ENCODE measurements at regions not wholly inside any gene's neighbourhood (a gene's known extent, or its start where the extent isn't known, plus 50 kb on each side); places are given as distances from the start of the nearest gene placed in this dataset.
"Not testable (repeated sequence)": the region's sequence is repeated elsewhere in the genome, so short reads cannot be mapped to it uniquely, and the experiment has no call there.

DNA sequence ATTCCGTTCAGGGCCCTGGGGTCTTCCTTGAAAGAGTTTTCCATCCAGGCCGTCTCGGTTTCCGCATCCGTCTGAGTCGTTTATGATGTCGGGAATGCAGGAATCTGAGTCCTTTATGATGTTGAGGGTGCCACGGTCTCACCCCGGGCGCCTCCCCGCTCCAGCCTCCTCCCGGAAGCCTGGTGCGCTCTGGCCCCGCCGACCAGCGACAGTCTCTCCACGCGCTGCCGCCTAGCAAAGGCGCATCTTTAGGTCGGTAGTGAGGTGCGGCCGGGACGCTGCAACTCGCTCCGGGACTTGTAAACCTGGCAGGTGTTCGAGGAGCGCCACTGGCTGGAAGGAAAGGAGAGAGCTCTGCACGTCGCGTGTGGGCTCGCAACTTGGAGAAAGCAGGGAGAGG is 132.6 kb downstream of the FAM72C start:
- not testable (repeated sequence) for DNase-seq (ENCODE audit: low spot score)

DNA sequence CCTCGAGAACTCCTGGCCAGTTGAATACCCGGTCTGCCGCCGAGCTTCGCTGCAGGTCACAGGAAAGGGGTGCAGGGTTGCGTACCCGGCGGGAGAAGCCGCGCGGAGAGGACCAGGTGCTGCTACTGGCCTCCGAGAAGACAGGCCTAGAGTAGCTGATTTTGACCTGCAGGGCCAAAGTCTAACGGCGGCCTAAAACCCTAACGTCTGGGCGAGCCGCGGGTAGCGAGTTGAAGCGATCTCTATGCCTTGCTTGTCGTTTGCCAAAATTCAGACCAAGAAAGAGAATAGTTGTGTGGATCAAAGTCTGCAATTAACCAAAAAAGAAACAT is 133.2 kb downstream of the FAM72C start:
- not testable (repeated sequence) for DNase-seq (ENCODE audit: low spot score)

DNA sequence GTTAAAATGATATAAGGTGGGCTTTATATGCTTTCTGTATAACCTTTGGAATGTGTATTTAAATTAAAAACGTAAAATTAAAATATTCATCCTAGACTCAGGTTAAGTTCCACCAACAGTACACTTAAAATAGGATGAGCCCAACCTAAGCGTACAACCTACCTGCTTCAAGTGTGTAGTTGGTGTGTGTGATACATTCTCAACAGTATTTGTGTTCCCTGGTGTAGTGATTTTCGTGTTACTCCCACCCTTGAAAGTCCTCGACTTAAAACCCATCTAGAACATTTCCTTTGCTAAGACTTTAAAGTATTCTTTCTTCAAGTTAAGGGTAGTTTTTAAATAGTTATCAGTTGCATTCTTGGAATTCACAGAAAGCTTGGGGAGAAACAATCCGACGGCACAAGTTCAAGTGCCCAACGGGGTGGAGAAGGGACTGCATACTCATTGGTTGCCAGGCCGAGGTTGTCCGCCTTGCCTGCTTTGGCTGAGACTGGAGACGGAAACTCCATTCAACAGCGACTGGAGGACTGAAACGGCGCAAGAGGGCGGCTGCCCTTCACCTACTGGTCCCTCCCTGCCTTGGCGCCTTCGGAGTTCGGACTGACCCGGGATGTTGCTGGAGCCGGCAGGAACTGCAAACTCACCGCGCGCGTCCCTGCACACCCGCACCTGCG is 133.7 kb downstream of the FAM72C start:
- DNase-seq (ENCODE audit: low spot score), result not testable (repeated sequence)

DNA sequence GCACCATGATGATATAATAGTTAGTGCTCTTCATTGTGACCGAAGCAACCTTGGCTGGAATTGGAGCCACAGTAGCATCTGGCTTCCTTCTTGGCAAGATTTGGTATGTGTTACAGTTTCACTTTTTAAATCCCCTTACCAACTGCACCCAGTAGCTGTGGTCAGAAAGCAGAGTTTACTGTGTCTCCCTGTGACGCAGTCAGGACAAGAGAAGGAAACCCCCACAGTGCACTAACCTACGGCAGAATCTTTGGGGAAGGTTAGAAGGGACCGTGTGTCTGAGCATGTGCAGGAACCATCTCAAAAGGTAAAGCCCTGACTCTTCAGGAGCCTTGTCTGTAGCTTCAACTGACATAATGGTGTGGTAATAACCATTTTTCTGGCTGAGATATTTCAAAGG is 138.4 kb downstream of the FAM72C start:
- not testable (repeated sequence) for DNase-seq (ENCODE audit: low spot score)

DNA sequence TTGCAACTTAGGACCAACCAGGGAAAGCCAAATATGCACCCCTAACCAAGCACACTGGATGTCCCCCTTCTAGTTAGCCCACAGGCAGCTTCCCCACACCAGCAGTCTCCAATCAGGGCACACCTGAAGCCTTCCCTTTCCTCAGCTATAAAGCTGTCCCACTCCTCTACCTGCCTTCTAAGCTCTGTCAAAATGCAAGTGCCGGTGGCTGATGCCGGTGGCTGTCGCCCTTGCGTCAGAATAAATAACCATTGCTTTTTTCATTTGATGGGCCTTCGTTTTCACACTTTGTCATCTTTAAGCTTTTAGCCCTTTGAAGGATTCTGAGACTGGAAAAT is 139.4 kb downstream of the FAM72C start:
- not testable (repeated sequence) for DNase-seq (ENCODE audit: low spot score)

DNA sequence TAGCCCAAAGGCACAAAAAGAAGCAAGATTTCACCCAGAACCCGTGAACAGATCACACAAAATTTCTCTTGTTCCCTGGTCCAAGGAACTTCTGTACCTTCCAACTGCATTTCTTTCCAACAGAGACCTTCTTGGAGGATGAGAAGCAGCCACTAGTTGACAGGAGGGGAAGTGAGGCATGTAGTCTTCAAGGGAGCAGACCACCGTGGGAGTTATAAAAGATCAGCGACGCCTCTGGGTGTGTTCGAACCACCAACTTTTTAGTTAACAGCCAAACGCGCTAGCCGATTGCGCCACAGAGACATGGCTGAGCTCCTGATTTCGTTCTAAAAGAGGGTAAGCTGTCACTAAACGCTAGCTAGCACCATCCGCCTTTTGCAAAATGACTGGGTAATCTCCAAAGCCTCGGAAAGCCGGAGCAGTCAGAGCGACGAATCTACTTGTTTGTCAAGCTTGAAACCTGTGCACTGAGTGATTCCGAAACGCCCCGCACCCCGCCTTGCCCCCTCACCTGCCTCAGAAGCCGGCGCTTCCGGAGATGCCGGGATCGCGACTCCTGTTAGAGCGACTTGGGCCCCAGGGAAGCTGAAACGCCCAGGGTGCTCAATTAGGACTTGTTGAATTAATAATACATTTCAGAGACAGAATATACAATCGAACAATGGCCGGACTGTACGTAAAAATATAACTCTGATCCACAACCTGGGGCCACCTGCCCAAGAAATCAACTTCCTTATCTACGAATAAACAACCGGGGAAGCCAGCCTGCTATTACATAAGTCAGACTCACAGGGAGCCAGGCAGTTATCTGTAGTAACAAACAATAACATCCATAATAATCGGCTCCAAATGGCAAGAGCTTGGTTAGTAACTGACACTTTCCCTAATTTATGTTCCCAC is 140.1 kb downstream of the FAM72C start:
- not testable (repeated sequence) for DNase-seq (ENCODE audit: low spot score)

DNA sequence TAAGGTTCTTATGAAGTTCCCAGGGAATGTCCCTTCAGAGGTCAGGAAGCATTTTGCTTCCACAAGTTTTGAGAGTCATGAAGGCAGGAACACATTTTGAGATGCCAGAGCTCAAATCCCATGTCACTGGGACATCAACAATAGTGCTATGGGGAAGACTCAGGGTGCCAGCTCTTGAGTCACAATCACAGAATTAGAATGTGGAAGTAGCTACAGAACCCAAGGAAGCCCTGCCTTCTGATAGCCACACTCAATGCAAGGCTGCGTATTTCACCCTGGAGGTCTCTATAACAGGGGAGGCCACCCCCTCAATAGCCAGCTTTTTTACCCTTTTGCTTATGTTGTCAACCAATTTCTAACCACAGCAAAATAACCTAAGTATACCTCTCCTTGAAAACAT is 145.6 kb downstream of the FAM72C start:
- not testable (repeated sequence) for DNase-seq (ENCODE audit: low spot score)

DNA sequence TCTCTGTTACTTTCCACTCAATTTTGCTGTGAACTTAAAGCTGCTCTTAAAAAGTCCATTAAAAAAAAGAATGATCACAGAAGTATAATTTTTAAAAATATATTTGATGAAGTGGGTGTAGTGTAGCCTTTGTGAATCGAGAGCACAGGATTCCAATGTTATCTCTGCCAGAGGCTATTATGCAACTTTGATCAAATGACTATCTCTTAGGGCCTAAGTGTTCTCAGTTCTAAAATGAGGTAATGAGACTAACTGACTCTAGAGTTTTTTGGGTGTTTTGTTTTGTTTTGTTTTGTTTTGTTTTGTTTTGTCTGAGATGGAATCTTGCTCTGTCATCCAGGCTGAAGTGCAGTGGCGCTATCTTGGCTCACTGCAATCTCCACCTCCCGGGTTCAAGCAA is 147.5 kb downstream of the FAM72C start:
- not testable (repeated sequence) for DNase-seq (ENCODE audit: low spot score)

DNA sequence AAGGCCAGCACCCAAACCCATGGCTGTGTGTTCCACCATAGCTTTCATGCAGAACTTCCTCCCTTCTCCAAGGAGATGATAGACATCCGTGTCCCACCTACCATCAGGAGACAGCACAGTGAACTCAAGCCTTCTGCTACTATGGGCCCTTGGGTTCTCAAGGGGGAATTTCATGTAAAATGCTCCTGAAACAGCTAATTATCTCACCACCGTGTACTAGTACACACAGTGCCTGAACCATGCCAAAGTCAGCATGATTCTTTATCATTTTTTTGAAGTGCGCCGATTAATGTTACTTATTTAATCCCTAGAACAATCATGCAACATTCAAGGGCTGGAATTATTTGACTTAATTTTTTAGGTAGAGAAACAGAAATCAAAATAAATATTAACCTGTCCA is 151.7 kb downstream of the FAM72C start:
- DNase-seq (ENCODE audit: low spot score), result not testable (repeated sequence)

DNA sequence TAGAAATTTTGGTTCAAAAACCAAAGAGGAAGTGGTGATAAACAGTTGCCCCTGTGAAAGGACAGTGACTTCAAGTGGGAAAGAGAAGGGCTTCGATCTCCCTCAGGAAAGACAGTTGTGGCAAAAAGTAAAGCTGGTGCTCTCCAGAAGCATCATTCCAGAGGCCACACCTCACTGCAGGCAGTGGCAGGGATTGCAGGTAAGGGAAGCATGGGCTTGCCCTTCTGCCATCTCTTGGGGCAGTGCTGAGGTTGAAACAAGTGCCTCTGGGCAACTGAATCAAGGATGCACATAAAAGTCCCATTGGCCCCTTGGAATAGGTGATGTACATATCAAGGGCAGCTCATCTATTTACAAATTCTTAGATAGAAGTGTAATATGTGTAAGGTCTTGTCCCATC is 155.4 kb downstream of the FAM72C start:
- DNase-seq (ENCODE audit: low spot score), result not testable (repeated sequence)

DNA sequence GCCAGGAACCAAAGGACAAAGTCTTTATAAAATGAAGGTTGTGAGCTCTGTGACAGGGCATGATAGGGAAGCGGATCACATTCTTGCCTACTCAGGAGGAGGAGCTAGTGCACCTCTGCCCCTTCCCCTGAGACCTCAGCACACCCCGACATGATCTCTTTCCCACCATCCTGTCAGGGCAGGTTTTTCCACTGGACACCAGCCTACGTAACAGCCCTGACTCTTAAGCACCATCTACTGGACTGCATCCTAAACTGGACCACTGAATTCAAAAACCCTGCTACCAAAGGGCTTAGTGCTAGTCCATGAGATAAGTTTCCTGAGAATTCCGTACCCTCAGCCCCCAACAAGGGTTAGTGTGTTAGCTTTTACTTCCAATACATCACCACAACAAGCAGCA is 166.4 kb downstream of the FAM72C start:
- not testable (repeated sequence) for DNase-seq (ENCODE audit: low spot score)

DNA sequence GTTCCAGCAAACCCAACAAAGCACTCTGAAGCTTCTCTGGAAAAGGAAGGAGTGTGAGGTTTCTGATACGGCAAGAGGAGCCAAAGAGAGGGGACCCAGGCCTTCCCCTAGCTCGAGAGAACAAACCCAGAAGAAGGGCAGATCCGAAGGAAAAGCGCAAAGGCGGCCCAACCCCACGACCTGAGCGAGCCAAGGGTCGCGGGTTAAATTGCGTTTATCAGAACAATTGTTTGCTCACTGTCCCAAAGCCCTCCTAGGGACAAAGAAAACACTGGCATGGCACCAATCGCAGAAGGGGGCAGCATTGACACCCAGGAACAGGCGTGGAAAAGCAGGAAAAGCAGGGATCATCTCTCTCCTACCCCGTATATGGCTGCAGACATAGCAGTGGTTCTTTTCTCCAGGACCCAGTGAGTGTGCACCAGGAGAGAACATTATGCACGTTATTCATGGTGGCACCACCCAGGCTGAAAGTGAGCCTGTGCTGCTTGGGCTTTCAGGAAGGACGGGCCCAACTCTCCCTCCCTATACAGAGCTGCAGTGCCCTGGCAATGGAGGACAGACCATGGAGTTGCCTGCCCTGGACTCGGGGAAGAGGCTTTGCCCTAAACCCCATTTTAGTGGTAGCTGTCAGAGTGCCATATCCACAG is 167.0 kb downstream of the FAM72C start:
- not testable (repeated sequence) for DNase-seq (ENCODE audit: low spot score)

DNA sequence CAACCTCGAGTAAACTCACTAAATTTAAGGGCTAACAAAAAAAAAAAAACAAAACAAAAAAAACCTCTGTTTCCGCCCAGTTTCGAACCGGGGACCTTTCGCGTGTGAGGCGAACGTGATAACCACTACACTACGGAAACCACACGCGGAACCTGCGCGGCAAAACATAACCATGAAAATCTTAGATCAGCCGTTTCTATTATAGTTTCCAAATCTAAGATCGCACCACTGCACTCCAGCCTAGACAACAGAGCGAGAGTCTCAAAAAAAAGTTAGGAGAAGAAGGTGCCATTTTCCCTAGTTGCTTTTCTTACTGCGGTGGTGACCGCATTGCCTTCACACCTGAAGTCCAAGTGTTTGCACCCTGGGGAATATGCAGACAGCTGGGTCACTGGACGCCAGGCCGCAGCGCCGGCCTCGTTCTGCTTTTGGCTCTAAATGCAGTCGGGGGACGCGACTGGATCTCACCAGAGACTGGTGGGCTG is 167.8 kb downstream of the FAM72C start:
- DNase-seq (ENCODE audit: low spot score), result peak; percentile 37

DNA sequence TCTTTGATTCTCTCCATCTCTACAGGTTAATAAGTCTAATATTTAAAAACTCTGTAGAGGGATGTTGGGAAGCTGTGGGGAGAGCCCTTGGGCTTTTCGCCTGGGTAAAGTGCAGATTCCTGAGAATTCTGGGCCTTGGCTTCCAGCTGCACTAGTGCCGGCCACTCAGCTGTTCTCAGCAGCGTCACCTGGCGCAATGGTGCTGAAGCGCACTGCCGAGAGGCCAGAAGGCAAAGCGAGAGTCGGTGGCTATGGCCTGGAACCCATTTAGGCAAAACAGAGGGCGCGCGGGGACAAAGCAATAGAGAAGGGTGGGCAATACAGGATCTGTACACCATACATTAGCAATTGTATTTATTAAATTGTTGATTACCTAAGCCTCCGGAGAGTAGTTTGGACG is 168.7 kb downstream of the FAM72C start:
- DNase-seq (ENCODE audit: low spot score), result not testable (repeated sequence)

DNA sequence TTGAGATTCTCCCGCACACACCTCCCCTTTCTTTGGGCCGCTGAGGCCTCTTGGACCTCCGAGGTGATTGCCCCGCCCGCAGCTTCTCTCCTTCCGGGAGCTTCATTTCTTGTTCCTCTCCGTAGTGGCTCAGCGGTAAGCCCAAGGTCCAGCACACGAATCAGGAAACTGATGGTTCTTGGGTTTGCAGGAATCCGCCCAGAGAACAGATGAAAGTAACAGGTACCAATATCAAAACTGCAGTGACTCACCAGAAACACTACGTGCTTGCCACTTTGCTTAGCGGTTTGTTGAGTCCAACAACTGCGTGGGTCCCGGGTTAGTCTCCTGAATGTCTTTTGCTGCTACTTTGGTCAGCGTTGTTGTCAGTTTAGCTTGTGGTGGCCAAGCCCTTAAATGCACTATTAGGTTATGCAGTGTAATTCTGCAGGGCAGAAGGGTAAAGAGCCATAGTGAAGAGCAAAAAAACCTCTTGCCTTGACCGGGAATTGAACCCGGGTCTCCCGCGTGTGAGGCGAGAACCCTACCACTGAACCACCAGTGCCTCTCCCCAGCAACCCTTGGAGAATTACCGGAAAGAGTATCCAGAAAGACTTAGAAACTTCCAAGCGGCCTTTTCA is 172.1 kb downstream of the FAM72C start:
- DNase-seq (ENCODE audit: low spot score), result not testable (repeated sequence)

DNA sequence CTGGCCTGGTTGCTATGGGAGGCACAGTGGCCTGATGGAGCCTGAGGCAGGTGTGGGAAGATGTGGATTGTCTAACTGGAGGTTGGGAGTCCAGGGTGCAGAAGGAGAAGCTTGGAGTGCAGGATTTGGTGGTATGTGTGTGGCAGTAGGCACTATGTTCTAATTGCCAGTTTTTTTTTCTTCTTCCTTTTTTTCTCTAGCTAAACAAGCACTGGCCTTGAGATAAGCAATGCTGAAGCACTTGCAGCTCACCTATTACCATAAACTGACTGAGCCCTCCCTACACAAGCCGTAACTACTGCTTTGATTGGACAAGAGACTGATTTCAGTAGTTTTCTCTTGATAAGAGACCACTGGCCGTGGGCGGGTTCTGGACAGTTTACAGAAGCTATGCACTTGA is 175.4 kb downstream of the FAM72C start:
- DNase-seq (ENCODE audit: low spot score), result not testable (repeated sequence)

DNA sequence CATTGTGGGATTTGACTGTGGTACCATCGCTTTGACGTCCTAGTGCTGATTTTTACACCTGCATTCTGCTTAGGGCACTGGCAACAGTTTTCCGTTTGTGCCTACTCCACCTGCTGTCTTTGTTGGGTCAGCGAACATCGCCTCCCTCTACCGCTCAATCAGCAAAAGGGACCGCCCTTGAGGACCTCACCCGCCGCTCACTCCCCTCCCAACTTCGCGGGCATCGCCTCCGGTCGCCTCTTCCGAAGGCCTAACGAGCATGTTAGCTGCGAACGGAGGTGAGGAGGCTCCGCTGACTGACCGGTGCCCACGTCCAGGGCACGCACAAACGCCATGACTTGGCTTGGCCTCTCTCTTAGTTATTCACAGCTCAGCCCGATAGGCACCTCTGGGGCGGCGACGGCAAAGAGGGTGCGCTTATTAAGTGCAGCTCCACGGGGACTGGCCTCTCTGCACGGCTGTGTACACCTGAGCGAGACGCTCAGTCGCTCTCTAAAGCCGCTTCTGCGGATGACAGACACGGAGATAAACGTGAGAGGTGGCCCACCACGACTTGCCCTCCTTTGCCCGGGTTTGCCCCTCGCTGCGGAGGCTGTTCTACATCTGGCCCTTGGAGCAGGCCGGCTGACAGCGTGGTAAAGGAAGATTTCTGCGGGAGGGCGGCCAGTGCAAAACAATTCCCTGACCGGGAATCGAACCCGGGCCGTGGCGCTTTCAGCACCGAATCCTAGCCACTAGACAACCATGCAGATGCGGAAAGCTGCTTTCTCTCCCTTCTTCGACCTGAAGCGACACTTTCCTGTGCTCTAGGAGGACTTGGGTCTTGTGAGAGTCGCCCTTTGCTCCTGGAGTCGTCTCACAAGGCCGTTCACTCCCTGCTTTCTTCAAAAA is 179.5 kb downstream of the FAM72C start:
- DNase-seq (ENCODE audit: low spot score), result not testable (repeated sequence)

DNA sequence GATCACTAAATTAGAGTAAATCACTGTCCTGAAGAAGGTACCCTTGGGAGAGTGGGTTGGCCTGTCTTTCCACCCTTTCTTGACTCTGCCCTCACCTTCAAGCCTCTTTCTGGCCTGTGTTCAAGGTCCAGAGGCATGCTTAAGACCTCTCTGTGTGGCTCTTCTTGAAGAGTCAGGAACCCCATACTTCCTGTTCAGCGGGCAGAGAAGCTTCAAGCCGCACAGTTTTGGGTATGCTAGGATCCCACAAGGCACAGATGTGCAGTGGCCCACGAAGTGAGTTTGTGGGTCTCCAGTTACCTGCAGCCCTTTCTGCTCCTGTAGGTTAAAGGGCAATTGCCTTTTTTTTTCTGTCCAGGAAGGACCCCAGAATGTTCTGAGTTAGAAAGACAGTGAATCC is 185.4 kb downstream of the FAM72C start:
- not testable (repeated sequence) for DNase-seq (ENCODE audit: low spot score)

DNA sequence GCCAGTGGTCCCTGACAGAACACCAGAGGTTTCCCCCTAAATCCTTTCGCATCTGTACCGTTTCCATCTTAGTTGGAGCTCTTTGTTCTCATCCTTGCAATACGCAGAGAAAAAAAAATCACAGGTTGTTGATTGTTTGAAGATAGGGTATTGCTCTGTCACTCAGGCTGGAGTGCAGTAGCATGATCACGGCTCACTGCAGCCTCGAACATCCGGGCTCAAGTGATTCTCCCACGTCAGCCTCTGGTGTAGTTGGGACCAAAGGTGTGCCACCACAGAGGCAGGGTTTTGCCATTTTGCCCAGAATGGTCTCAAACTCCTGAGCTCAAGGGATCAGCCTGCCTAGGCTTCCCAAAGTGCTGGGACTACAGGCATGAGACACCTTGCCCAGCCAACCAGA is 185.9 kb downstream of the FAM72C start:
- not testable (repeated sequence) for DNase-seq (ENCODE audit: low spot score)

DNA sequence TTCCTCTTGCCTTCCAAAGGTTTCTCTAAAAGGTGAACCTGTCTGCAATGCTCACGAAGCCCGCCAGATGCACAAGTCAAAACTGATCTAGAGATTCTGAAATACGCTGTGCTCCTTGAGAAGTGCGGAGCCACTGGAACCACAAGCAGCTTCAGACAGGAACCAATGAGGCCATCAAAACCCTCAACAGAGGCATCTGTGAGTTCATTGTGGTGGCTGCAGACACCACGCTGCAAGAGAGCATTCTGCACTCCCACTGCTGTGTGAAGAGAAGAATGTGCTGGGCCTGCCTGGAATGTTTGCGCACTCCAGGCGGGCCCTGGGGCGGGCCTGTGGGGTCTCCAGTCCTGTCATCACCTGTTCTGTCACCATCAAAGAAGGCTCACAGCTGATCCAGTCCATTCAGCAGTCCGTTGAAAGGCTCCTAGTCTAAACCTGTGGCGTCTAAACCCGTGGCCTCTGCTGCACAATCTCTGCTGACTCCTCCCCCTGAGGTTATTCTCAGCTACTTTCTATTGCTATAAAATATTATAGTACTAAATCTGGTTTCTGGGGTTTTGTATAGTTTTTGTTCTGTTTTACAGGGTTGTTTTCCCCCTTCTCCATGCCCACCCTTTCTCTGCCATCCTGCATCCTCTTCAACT is 187.4 kb downstream of the FAM72C start:
- DNase-seq (ENCODE audit: low spot score), result not testable (repeated sequence)

DNA sequence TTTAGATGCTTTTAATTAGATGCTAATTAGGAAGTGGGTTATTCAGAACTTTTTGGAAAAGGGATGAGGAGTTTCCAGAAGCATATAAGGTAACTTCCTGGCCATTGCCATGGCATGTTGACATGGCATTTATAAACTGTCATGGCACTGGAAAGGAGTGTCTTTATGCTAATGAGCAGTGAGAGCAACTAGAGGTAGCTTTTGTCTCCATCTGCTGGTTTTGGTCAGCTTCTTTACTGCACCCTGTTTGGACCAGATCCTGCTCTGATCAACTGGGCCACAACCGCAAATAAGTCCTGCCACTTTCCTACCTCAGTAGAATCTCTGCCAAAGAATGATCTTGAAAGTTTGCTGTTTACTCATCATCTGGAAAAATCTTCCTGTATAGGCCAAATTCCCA is 193.6 kb downstream of the FAM72C start:
- DNase-seq (ENCODE audit: low spot score), result not testable (repeated sequence)

Measured in pons (tissue), 1 donor.